Endothelial cell of umbilical vein (primary cell): ENCODE measurements at regions not wholly inside any gene's neighbourhood (a gene's known extent, or its start where the extent isn't known, plus 50 kb on each side); places are given as distances from the start of the nearest gene placed in this dataset.

Experiments
- BruUV-seq: library from RNA; stranded (reverse); fragments of 400-500 nt; replicated peaks from 2 replicates; lab custom pipeline; 2021; lab: Mats Ljungman, UMichigan
- CTCF ChIA-PET: fragments of 300-600, 350-600 bp; sonication (Branson Sonifier 250); formaldehyde crosslinking; loops from one replicate; lab custom pipeline; 2021; ENCODE audit warnings: antibody characterized with exemption, inconsistent platforms; lab: Charles Lee
- POLR2A ChIA-PET: fragments of 300-600, 350-600 bp; sonication (Branson Sonifier 250); formaldehyde crosslinking; loops from one replicate; lab custom pipeline; 2021; ENCODE audit warnings: antibody characterized with exemption, inconsistent platforms; lab: Charles Lee
- DNase-seq: peaks from one replicate; pipeline ENCODE4 v3.0.0-alpha.2; 2011; ENCODE audit warnings: low read depth, low spot score
- FAIRE-seq: peaks from 2 replicates; lab custom pipeline; 2011; peaks lifted over from hg19 to GRCh38; lab: Jason Lieb, UNC
- H2AFZ ChIP-seq: 2 replicates; pipeline ENCODE4 v1.6.0; 2012; ENCODE audit warnings: low read depth, low read length, control low read depth, inconsistent platforms
- H3K27ac ChIP-seq: 2 replicates; pipeline ENCODE4 v1.5.1; 2011; ENCODE audit warnings: low read depth, mild to moderate bottlenecking, control low read depth, low read length, moderate library complexity; ENCODE audit not compliant: insufficient read depth
- H3K27me3 ChIP-seq, 2 experiments: 2 replicates each; pipeline versions ENCODE4 v1.6.0 to v1.6.1; 2011; ENCODE audit warnings: low read length in 2 of 2, mixed read lengths in 1 of 2; ENCODE audit not compliant: control insufficient read depth in 2 of 2, insufficient read depth in 2 of 2
- H3K36me3 ChIP-seq, 2 experiments: 2 replicates in 1 of 2; 3 replicates in 1 of 2; pipeline ENCODE4 v1.5.1; 2011; ENCODE audit warnings: low read length in 2 of 2, mild to moderate bottlenecking in 1 of 2, moderate library complexity in 1 of 2; ENCODE audit not compliant: control insufficient read depth in 2 of 2, insufficient read depth in 2 of 2; ENCODE audit errors: extremely low read depth in 1 of 2
- H3K4me1 ChIP-seq: 3 replicates; pipeline ENCODE4 v1.5.1; 2011; ENCODE audit warnings: mild to moderate bottlenecking, low read length; ENCODE audit not compliant: control insufficient read depth, insufficient read depth; ENCODE audit errors: extremely low read depth
- H3K4me2 ChIP-seq: 2 replicates; pipeline ENCODE4 v1.6.1; 2011; ENCODE audit warnings: low read length, control low read depth, mixed read lengths; ENCODE audit not compliant: insufficient read depth
- H3K4me3 ChIP-seq, 3 experiments: fragments of 200-600 bp in 1 of 3; sonication (generic), shearing (Covaris generic) in 1 of 3; replicated peaks in 1 of 3; 2 replicates each; pipeline ENCODE4 v1.5.1; 2011 to 2016; ENCODE audit warnings: control low read depth in 3 of 3, low read length in 3 of 3, mild to moderate bottlenecking in 2 of 3, inconsistent platforms in 1 of 3, low read depth in 1 of 3, moderate library complexity in 1 of 3; ENCODE audit not compliant: insufficient read depth in 1 of 3
- H3K79me2 ChIP-seq: 2 replicates; pipeline ENCODE4 v1.6.0; 2012; ENCODE audit warnings: low read length, inconsistent platforms; ENCODE audit not compliant: control insufficient read depth, insufficient read depth
- H3K9ac ChIP-seq: replicated peaks from 2 replicates; pipeline ENCODE3; 2011; ENCODE audit warnings: low read length, control low read depth; ENCODE audit not compliant: insufficient read depth; ENCODE audit errors: extremely low read depth
- H3K9me1 ChIP-seq: replicated peaks from 3 replicates; pipeline ENCODE4 v1.6.0; 2011; ENCODE audit warnings: mild to moderate bottlenecking, low read length; ENCODE audit not compliant: control insufficient read depth, insufficient read depth; ENCODE audit errors: extremely low read depth
- H3K9me3 ChIP-seq: replicated peaks from 2 replicates; pipeline ENCODE4 v1.5.1; 2012; ENCODE audit warnings: low read length, inconsistent platforms; ENCODE audit not compliant: control insufficient read depth, insufficient read depth
- H4K20me1 ChIP-seq: replicated peaks from 2 replicates; pipeline ENCODE3; 2011; ENCODE audit warnings: mild to moderate bottlenecking, low read length; ENCODE audit not compliant: control insufficient read depth, insufficient read depth; ENCODE audit errors: extremely low read depth
- CTCF ChIP-seq, 2 donors: IDR thresholded peaks; 1 replicate in 1 of 2; 2 replicates in 1 of 2; pipeline ENCODE4 v1.5.1; 2011; ENCODE audit warnings: low read length in 2 of 2, mild to moderate bottlenecking in 2 of 2, moderate library complexity in 2 of 2, control low read depth in 1 of 2, inconsistent platforms in 1 of 2, low read depth in 1 of 2; ENCODE audit not compliant: insufficient read depth in 1 of 2; ENCODE audit errors: extremely low read depth in 1 of 2
- EZH2 ChIP-seq: IDR thresholded peaks from 2 replicates; pipeline ENCODE4 v1.6.1; 2012; ENCODE audit warnings: borderline replicate concordance, low read depth, mild to moderate bottlenecking, moderate library complexity, low read length, inconsistent platforms; ENCODE audit not compliant: severe bottlenecking
- FOS ChIP-seq: IDR thresholded peaks from 2 replicates; pipeline ENCODE4 v1.6.1; 2011; ENCODE audit warnings: mild to moderate bottlenecking, low read length, moderate library complexity, borderline replicate concordance; ENCODE audit not compliant: insufficient read depth
- GATA2 ChIP-seq: IDR thresholded peaks from 2 replicates; pipeline ENCODE4 v1.7.0; 2011; ENCODE audit warnings: low read depth, mild to moderate bottlenecking, moderate library complexity, mixed read lengths, low read length; ENCODE audit not compliant: insufficient read length, insufficient read depth
- JUN ChIP-seq: IDR thresholded peaks from 2 replicates; pipeline ENCODE4 v1.6.1; 2011; ENCODE audit warnings: borderline replicate concordance, low read depth; ENCODE audit not compliant: insufficient read length, insufficient read depth
- MAX ChIP-seq: IDR thresholded peaks from 2 replicates; pipeline ENCODE4 v1.6.1; 2011; ENCODE audit not compliant: insufficient read depth, insufficient read length
- MYC ChIP-seq: IDR thresholded peaks from one replicate; pipeline ENCODE4 v1.6.1; 2011; ENCODE audit warnings: mild to moderate bottlenecking, low read depth, low read length
- POLR2A ChIP-seq: IDR thresholded peaks from 2 replicates; pipeline ENCODE4 v1.6.1; 2012; ENCODE audit warnings: low read depth, mild to moderate bottlenecking, control low read depth, low read length
- POLR2AphosphoS5 ChIP-seq: IDR thresholded peaks from 2 replicates; pipeline ENCODE4 v1.6.1; 2012; ENCODE audit warnings: low read depth, mild to moderate bottlenecking, control low read depth, low read length, moderate library complexity; ENCODE audit not compliant: insufficient read depth
- dilution Hi-C: fragments of 300-500 bp; cut with MboI; formaldehyde crosslinking; loops from one replicate; pipeline ENCODE4 v1.15.0; 2019; ENCODE audit warnings: low sequenced_read_pairs; ENCODE audit not compliant: extremely low pct_ligation_motif_present
- intact Hi-C: fragments of 100-400 bp; cut with micrococcal nuclease; formaldehyde crosslinking; loops from one replicate; pipeline ENCODE4 v1.10.0; 2022

GRCh38 chr2:5230855-5231254 is 461.3 kb upstream of the SOX11 start:
- no peak overlapping the region for H3K9ac ChIP-seq
- H3K79me2 ChIP-seq: no peaks in the 10 kb centered on the region
- no peak overlapping the region for H3K27ac ChIP-seq
- FAIRE-seq (no peak), DNase-seq (no peak)
- TF ChIP-seq JUN (no peak), EZH2 (no peak), MYC (no peak), GATA2 (no peak)
- no peaks in the 10 kb centered on the region for H3K9me3 ChIP-seq
- H4K20me1 ChIP-seq: no peaks in the 10 kb centered on the region
- dilution Hi-C loops (no loop called here), intact Hi-C loops (no loop called here)
- H3K4me1 ChIP-seq: no peaks in the 10 kb centered on the region
- H3K4me3 ChIP-seq: no peak overlapping the region
- H3K4me2 ChIP-seq: no peak overlapping the region
- CTCF ChIA-PET: no interaction called here
- no peak overlapping the region for H2AFZ ChIP-seq
- POLR2A ChIA-PET: no interaction called here
- no peaks in the 10 kb centered on the region for H3K9me1 ChIP-seq
- H3K27me3 ChIP-seq: no peaks in the 10 kb centered on the region
- no TSS peak for BruUV-seq
- no peaks in the 10 kb centered on the region for H3K36me3 ChIP-seq

- no TSS peak for BruUV-seq
- POLR2A ChIA-PET: no interaction called here
- FAIRE-seq: no peak
- no peaks in the 10 kb centered on the region for H3K36me3 ChIP-seq
- H3K27me3 ChIP-seq: no peaks in the 10 kb centered on the region
- H3K9me3 ChIP-seq: no peaks in the 10 kb centered on the region
- no peaks in the 10 kb centered on the region for H3K9me1 ChIP-seq
- no peaks in the 10 kb centered on the region for H4K20me1 ChIP-seq
- H3K4me3 ChIP-seq: no peak overlapping the region
- no peak for DNase-seq
- dilution Hi-C loops: no loop called here
- no peak overlapping the region for H3K27ac ChIP-seq
- no peaks in the 10 kb centered on the region for H3K4me1 ChIP-seq
- H3K9ac ChIP-seq: no peak overlapping the region
- CTCF ChIA-PET: no interaction called here
- H2AFZ ChIP-seq: no peak overlapping the region
- no peaks in the 10 kb centered on the region for H3K79me2 ChIP-seq
- intact Hi-C loops: no loop called here
- no peak overlapping the region for H3K4me2 ChIP-seq
- TF ChIP-seq POLR2AphosphoS5 (no peak), JUN (no peak), POLR2A (no peak), MYC (no peak), GATA2 (no peak), CTCF (IDR thresholded peaks at IDR 0.05; ENCODE audit: extremely low read depth in 1 of 2, insufficient read depth in 1 of 2, low read depth in 1 of 2, low read length in 2 of 2) (no peak), EZH2 (no peak), FOS (no peak), MAX (no peak)
These were observed 460.9 kb upstream of the SOX11 start for GRCh38 chr2:5231287-5231686.
